K562 (cell line): ENCODE measurements at regions not wholly inside any gene's neighbourhood (a gene's known extent, or its start where the extent isn't known, plus 50 kb on each side); places are given as distances from the start of the nearest gene placed in this dataset.

Experiments used
- CBFA2T2 ChIP-seq: fragments of 450-650 bp; conservative IDR thresholded peaks from 2 replicates; pipeline ENCODE4 v1.6.1; 2017; ENCODE audit warnings: mild to moderate bottlenecking
- SNIP1 ChIP-seq: fragments of 450-650 bp; IDR thresholded peaks from 2 replicates; pipeline ENCODE4 v1.7.1; 2017; ENCODE audit warnings: low read depth, mild to moderate bottlenecking
- ZNF436 ChIP-seq: fragments of 250-450, 450-650 bp; sonication (Bioruptor Pico); formaldehyde crosslinking; IDR thresholded peaks from 2 replicates; pipeline ENCODE4 v1.7.0; 2020; ENCODE audit warnings: mild to moderate bottlenecking
- TF ChIP-seq, protein P1 (sequence below), 2 experiments: fragments of 450-650 bp; formaldehyde crosslinking in 1 of 2; IDR thresholded peaks; 2 replicates each; pipeline versions ENCODE4 v1.4.0 to v1.6.1; 2014 to 2020; ENCODE audit warnings: mild to moderate bottlenecking in 2 of 2, borderline replicate concordance in 1 of 2, low read depth in 1 of 2
- TF ChIP-seq, protein P2 (sequence below), 2 experiments: fragments of 450-650 bp; conservative IDR thresholded peaks; 2 replicates each; pipeline ENCODE4 v1.6.1; 2017; ENCODE audit warnings: mild to moderate bottlenecking in 2 of 2, moderate library complexity in 2 of 2
- TF ChIP-seq, protein P3 (sequence below): fragments of 450-650 bp; IDR thresholded peaks from 2 replicates; pipeline ENCODE4 v1.6.1; 2016
- TF ChIP-seq, protein P4 (sequence below), 2 experiments: fragments of 150-350 bp in 1 of 2; IDR thresholded peaks; 2 replicates each; pipeline ENCODE4 v1.6.1; 2012 to 2016; ENCODE audit warnings: low read depth in 2 of 2, low read length in 2 of 2, mild to moderate bottlenecking in 1 of 2, moderate library complexity in 1 of 2

DNA sequence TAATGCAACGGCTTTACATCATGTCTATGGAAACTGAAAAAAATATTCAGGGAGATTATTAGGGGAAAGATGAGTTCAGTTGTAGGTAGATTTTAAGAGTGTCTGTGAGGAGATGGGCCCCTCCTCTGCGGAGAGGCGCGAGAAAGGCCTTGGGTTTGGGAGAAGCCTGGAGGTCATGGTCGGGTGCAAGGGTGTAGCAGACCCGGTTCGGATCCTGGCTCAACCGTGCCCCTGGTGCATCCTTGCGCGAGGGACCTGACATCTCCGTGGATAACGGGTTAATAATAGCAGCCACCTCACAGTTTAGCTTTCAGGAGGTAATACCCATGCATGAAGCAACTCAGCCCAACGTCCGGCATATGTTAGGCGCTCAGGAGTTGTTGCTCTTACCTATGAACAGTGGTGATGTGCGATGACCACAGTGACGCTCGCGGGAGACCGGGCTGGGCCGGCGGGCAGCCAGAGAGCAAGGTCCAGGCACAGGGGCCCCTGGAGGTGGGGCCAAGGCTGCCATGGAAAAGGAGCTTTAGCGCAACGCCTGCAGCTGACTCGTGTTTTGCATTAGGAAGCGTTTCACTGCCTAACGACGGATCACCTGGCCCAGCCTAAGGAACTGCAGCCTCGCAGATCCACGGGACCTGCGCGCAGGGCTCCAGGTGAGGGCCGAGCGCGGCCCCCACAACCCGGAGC lies 146.4 kb upstream of the ARID1B start (continued):
- TF ChIP-seq, protein P1, sequence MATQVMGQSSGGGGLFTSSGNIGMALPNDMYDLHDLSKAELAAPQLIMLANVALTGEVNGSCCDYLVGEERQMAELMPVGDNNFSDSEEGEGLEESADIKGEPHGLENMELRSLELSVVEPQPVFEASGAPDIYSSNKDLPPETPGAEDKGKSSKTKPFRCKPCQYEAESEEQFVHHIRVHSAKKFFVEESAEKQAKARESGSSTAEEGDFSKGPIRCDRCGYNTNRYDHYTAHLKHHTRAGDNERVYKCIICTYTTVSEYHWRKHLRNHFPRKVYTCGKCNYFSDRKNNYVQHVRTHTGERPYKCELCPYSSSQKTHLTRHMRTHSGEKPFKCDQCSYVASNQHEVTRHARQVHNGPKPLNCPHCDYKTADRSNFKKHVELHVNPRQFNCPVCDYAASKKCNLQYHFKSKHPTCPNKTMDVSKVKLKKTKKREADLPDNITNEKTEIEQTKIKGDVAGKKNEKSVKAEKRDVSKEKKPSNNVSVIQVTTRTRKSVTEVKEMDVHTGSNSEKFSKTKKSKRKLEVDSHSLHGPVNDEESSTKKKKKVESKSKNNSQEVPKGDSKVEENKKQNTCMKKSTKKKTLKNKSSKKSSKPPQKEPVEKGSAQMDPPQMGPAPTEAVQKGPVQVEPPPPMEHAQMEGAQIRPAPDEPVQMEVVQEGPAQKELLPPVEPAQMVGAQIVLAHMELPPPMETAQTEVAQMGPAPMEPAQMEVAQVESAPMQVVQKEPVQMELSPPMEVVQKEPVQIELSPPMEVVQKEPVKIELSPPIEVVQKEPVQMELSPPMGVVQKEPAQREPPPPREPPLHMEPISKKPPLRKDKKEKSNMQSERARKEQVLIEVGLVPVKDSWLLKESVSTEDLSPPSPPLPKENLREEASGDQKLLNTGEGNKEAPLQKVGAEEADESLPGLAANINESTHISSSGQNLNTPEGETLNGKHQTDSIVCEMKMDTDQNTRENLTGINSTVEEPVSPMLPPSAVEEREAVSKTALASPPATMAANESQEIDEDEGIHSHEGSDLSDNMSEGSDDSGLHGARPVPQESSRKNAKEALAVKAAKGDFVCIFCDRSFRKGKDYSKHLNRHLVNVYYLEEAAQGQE (IDR thresholded peaks at IDR 0.05; ENCODE audit: borderline replicate concordance), result no peak
- TF ChIP-seq, protein P1 (CRISPR knock-in tag; IDR thresholded peaks at IDR 0.05; ENCODE audit: low read depth), result no peak
- no peak for TF ChIP-seq SNIP1
- no peak for TF ChIP-seq ZNF436 (CRISPR knock-in tag)
- TF ChIP-seq, protein P2, sequence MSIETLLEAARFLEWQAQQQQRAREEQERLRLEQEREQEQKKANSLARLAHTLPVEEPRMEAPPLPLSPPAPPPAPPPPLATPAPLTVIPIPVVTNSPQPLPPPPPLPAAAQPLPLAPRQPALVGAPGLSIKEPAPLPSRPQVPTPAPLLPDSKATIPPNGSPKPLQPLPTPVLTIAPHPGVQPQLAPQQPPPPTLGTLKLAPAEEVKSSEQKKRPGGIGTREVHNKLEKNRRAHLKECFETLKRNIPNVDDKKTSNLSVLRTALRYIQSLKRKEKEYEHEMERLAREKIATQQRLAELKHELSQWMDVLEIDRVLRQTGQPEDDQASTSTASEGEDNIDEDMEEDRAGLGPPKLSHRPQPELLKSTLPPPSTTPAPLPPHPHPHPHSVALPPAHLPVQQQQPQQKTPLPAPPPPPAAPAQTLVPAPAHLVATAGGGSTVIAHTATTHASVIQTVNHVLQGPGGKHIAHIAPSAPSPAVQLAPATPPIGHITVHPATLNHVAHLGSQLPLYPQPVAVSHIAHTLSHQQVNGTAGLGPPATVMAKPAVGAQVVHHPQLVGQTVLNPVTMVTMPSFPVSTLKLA (conservative IDR thresholded peaks at IDR 0.05), result no peak
- no peak for TF ChIP-seq CBFA2T2
- TF ChIP-seq, protein P3, sequence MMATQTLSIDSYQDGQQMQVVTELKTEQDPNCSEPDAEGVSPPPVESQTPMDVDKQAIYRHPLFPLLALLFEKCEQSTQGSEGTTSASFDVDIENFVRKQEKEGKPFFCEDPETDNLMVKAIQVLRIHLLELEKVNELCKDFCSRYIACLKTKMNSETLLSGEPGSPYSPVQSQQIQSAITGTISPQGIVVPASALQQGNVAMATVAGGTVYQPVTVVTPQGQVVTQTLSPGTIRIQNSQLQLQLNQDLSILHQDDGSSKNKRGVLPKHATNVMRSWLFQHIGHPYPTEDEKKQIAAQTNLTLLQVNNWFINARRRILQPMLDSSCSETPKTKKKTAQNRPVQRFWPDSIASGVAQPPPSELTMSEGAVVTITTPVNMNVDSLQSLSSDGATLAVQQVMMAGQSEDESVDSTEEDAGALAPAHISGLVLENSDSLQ, result no peak
- TF ChIP-seq, protein P4, sequence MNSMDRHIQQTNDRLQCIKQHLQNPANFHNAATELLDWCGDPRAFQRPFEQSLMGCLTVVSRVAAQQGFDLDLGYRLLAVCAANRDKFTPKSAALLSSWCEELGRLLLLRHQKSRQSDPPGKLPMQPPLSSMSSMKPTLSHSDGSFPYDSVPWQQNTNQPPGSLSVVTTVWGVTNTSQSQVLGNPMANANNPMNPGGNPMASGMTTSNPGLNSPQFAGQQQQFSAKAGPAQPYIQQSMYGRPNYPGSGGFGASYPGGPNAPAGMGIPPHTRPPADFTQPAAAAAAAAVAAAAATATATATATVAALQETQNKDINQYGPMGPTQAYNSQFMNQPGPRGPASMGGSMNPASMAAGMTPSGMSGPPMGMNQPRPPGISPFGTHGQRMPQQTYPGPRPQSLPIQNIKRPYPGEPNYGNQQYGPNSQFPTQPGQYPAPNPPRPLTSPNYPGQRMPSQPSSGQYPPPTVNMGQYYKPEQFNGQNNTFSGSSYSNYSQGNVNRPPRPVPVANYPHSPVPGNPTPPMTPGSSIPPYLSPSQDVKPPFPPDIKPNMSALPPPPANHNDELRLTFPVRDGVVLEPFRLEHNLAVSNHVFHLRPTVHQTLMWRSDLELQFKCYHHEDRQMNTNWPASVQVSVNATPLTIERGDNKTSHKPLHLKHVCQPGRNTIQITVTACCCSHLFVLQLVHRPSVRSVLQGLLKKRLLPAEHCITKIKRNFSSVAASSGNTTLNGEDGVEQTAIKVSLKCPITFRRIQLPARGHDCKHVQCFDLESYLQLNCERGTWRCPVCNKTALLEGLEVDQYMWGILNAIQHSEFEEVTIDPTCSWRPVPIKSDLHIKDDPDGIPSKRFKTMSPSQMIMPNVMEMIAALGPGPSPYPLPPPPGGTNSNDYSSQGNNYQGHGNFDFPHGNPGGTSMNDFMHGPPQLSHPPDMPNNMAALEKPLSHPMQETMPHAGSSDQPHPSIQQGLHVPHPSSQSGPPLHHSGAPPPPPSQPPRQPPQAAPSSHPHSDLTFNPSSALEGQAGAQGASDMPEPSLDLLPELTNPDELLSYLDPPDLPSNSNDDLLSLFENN (IDR thresholded peaks at IDR 0.05; ENCODE audit: low read depth in 2 of 2, low read length in 2 of 2), result no peak
